SK-N-SH treated with all-trans-retinoic acid at 6 μM for 48 hours (cell line): ENCODE measurements at regions not wholly inside any gene's neighbourhood (a gene's known extent, or its start where the extent isn't known, plus 50 kb on each side); places are given as distances from the start of the nearest gene placed in this dataset.

ENCODE experiments used
- ATAC-seq: fragments of 200-7000 bp; cut with Tn5 transposase; 3 replicates; pipeline ENCODE4 v1.9.1; 2020; ENCODE audit warnings: mild to moderate bottlenecking, moderate library complexity
- BACH2 ChIP-seq: fragments of 250-450 bp; sonication (Bioruptor Pico); IDR thresholded peaks from 2 replicates; pipeline ENCODE4 v1.9.0; 2021; ENCODE audit warnings: mild to moderate bottlenecking, borderline replicate concordance
- CREB5 ChIP-seq: fragments of 250-450 bp; sonication (Bioruptor Pico); IDR thresholded peaks from 2 replicates; pipeline ENCODE4 v1.5.1; 2020; ENCODE audit warnings: low read depth, mild to moderate bottlenecking, moderate library complexity
- CSDC2 ChIP-seq: fragments of 250-450 bp; sonication (Bioruptor Pico); IDR thresholded peaks from 2 replicates; pipeline ENCODE4 v1.5.0; 2020; ENCODE audit warnings: mild to moderate bottlenecking, moderate library complexity
- CSRNP3 ChIP-seq: fragments of 250-450 bp; sonication (Bioruptor Pico); IDR thresholded peaks from 2 replicates; pipeline ENCODE4 v1.5.1; 2021; ENCODE audit warnings: mild to moderate bottlenecking, moderate library complexity
- ESRRG ChIP-seq: fragments of 250-450 bp; sonication (Bioruptor Pico); IDR thresholded peaks from 2 replicates; pipeline ENCODE4 v1.6.1; 2021; ENCODE audit warnings: mild to moderate bottlenecking
- GLIS3 ChIP-seq: fragments of 250-450 bp; sonication (Bioruptor Pico); IDR thresholded peaks from 2 replicates; pipeline ENCODE4 v1.5.0; 2020; ENCODE audit warnings: mild to moderate bottlenecking, moderate library complexity
- ISL1 ChIP-seq: fragments of 250-450 bp; sonication (Bioruptor Pico); IDR thresholded peaks from 2 replicates; pipeline ENCODE4 v2.1.2; 2022; ENCODE audit warnings: mild to moderate bottlenecking, moderate library complexity
- OSR1 ChIP-seq: fragments of 250-450 bp; sonication (Bioruptor Pico); IDR thresholded peaks from 2 replicates; pipeline ENCODE4 v1.8.0; 2022; ENCODE audit warnings: moderate library complexity, mild to moderate bottlenecking, inconsistent platforms
- PATZ1 ChIP-seq: fragments of 250-450 bp; sonication (Bioruptor Pico); IDR thresholded peaks from 2 replicates; pipeline ENCODE4 v1.8.0; 2020; ENCODE audit warnings: mild to moderate bottlenecking, moderate library complexity, borderline replicate concordance
- POU6F1 ChIP-seq: fragments of 250-450 bp; sonication (Bioruptor Pico); IDR thresholded peaks from 2 replicates; pipeline ENCODE4 v1.8.0; 2021; ENCODE audit warnings: low read depth, mild to moderate bottlenecking, moderate library complexity, borderline replicate concordance
- PPARA ChIP-seq: fragments of 250-450 bp; sonication (Bioruptor Pico); IDR thresholded peaks from 2 replicates; pipeline ENCODE4 v1.5.0; 2020; ENCODE audit warnings: mild to moderate bottlenecking, borderline replicate concordance
- RARB ChIP-seq: fragments of 250-450 bp; sonication (Bioruptor Pico); IDR thresholded peaks from 2 replicates; pipeline ENCODE4 v1.8.0; 2021; ENCODE audit warnings: mild to moderate bottlenecking, moderate library complexity
- TCF4 ChIP-seq: fragments of 250-450 bp; sonication (Bioruptor Pico); IDR thresholded peaks from 2 replicates; pipeline ENCODE4 v1.8.0; 2021; ENCODE audit warnings: mild to moderate bottlenecking, moderate library complexity, borderline replicate concordance
- TOX ChIP-seq: fragments of 250-450 bp; sonication (Bioruptor Pico); IDR thresholded peaks from 2 replicates; pipeline ENCODE4 v1.8.0; 2021; ENCODE audit warnings: mild to moderate bottlenecking, moderate library complexity, borderline replicate concordance
- TSHZ2 ChIP-seq: fragments of 250-450 bp; sonication (Bioruptor Pico); IDR thresholded peaks from 2 replicates; pipeline ENCODE4 v1.5.0; 2020; ENCODE audit warnings: mild to moderate bottlenecking, moderate library complexity
- ZC3H10 ChIP-seq: fragments of 250-450 bp; sonication (Bioruptor Pico); IDR thresholded peaks from 2 replicates; pipeline ENCODE4 v1.5.1; 2021; ENCODE audit warnings: mild to moderate bottlenecking, moderate library complexity
- ZFP30 ChIP-seq: fragments of 450-650 bp; formaldehyde crosslinking; IDR thresholded peaks from 2 replicates; pipeline ENCODE4 v1.5.0; 2022; ENCODE audit warnings: mild to moderate bottlenecking, moderate library complexity
- ZNF565 ChIP-seq: fragments of 450-650 bp; formaldehyde crosslinking; conservative IDR thresholded peaks from 2 replicates; pipeline ENCODE4 v1.5.0; 2020; ENCODE audit warnings: low read depth, mild to moderate bottlenecking, moderate library complexity
- ZNF70 ChIP-seq: fragments of 450-650 bp; formaldehyde crosslinking; IDR thresholded peaks from 2 replicates; pipeline ENCODE4 v1.5.0; 2020; ENCODE audit warnings: mild to moderate bottlenecking, moderate library complexity
- ZNF8 ChIP-seq: fragments of 450-650 bp; formaldehyde crosslinking; IDR thresholded peaks from 2 replicates; pipeline ENCODE4 v1.5.0; 2020; ENCODE audit warnings: mild to moderate bottlenecking, moderate library complexity

- TF ChIP-seq ISL1 (CRISPR knock-in tag) (no peak), POU6F1 (CRISPR knock-in tag) (no peak), ZNF70 (CRISPR knock-in tag) (no peak), PPARA (CRISPR knock-in tag) (no peak), ZC3H10 (CRISPR knock-in tag) (no peak), BACH2 (no peak), TSHZ2 (CRISPR knock-in tag) (no peak), ESRRG (CRISPR knock-in tag) (no peak), CSDC2 (no peak), CREB5 (CRISPR knock-in tag) (no peak), TCF4 (CRISPR knock-in tag) (no peak), TOX (no peak), PATZ1 (no peak), ZFP30 (CRISPR knock-in tag) (no peak), GLIS3 (no peak), ZNF8 (CRISPR knock-in tag) (no peak)
- no peak for ATAC-seq
Observed at GRCh38 chr13:111011899-111012298, 97.0 kb upstream of the ANKRD10 start.

- TF ChIP-seq ZNF70 (CRISPR knock-in tag) (no peak), RARB (no peak), TCF4 (CRISPR knock-in tag) (no peak), GLIS3 (no peak), CREB5 (CRISPR knock-in tag) (no peak), TSHZ2 (CRISPR knock-in tag) (no peak)
- ATAC-seq, result no peak
Observed at GRCh38 chr13:111008351-111008750, 93.5 kb upstream of the ANKRD10 start.

GRCh38 chr13:111007209-111007608, 92.3 kb upstream of the ANKRD10 start:
- no peak for ATAC-seq
- TF ChIP-seq TOX (no peak), CSRNP3 (CRISPR knock-in tag) (no peak), ZNF70 (CRISPR knock-in tag) (no peak), ZFP30 (CRISPR knock-in tag) (no peak), OSR1 (CRISPR knock-in tag) (no peak), ZNF565 (CRISPR knock-in tag) (no peak)
